Neural crest cell (in vitro differentiated cells): ENCODE measurements at regions not wholly inside any gene's neighbourhood (a gene's known extent, or its start where the extent isn't known, plus 50 kb on each side); places are given as distances from the start of the nearest gene placed in this dataset.

Experiments
- DNase-seq: peaks from one replicate; pipeline ENCODE4 v3.0.0; 2021; ENCODE audit warnings: low read depth, mixed read lengths, low spot score
- H3K27ac Mint-ChIP-seq: one replicate; pipeline ENCODE4 v1.8.0; 2021; ENCODE audit warnings: mild to moderate bottlenecking, mixed read lengths; ENCODE audit not compliant: unreplicated experiment
- H3K27me3 Mint-ChIP-seq: 2 replicates; pipeline ENCODE4 v1.8.0; 2021; ENCODE audit warnings: low read depth, mild to moderate bottlenecking, mixed read lengths
- H3K36me3 Mint-ChIP-seq: 2 replicates; pipeline ENCODE4 v1.8.0; 2021; ENCODE audit warnings: low read depth, mild to moderate bottlenecking, mixed read lengths
- H3K4me1 Mint-ChIP-seq: 2 replicates; pipeline ENCODE4 v1.8.0; 2021; ENCODE audit warnings: mixed read lengths
- H3K4me3 Mint-ChIP-seq: one replicate; pipeline ENCODE4 v1.8.0; 2021; ENCODE audit warnings: mild to moderate bottlenecking, mixed read lengths
- H3K9me3 Mint-ChIP-seq: 2 replicates; pipeline ENCODE4 v1.8.0; 2021; ENCODE audit warnings: mixed read lengths
- CTCF ChIP-seq: fragments of 200-600 bp; sonication (generic); conservative IDR thresholded peaks from 2 replicates; pipeline ENCODE4 v1.5.0; 2021; ENCODE audit warnings: antibody characterized with exemption, mild to moderate bottlenecking

GRCh38 chr6:78593898-78594667 is 273.3 kb upstream of the IRAK1BP1 start:
- no peak for DNase-seq
- H3K27me3 Mint-ChIP-seq, result no peaks in the 10 kb centered on the region
- H3K4me1 Mint-ChIP-seq, result no peaks in the 10 kb centered on the region
- no peaks in the 10 kb centered on the region for H3K9me3 Mint-ChIP-seq
- H3K36me3 Mint-ChIP-seq, result no peaks in the 10 kb centered on the region
- H3K4me3 Mint-ChIP-seq, result no peak overlapping the region
- no peak for TF ChIP-seq CTCF
- no peak overlapping the region for H3K27ac Mint-ChIP-seq

- no peak overlapping the region for H3K4me3 Mint-ChIP-seq
- H3K4me1 Mint-ChIP-seq, result no peaks in the 10 kb centered on the region
- TF ChIP-seq CTCF, result no peak
- H3K36me3 Mint-ChIP-seq, result no peaks in the 10 kb centered on the region
- H3K27ac Mint-ChIP-seq, result no peak overlapping the region
- H3K9me3 Mint-ChIP-seq, result no peaks in the 10 kb centered on the region
- DNase-seq, result no peak
- H3K27me3 Mint-ChIP-seq, result no peaks in the 10 kb centered on the region
These were observed 272.7 kb upstream of the IRAK1BP1 start for GRCh38 chr6:78594668-78595066.

GRCh38 chr6:78597966-78598365 is 269.4 kb upstream of the IRAK1BP1 start:
- H3K36me3 Mint-ChIP-seq, result no peaks in the 10 kb centered on the region
- TF ChIP-seq CTCF, result no peak
- H3K4me3 Mint-ChIP-seq, result no peak overlapping the region
- H3K9me3 Mint-ChIP-seq, result no peaks in the 10 kb centered on the region
- no peak for DNase-seq
- H3K4me1 Mint-ChIP-seq, result no peaks in the 10 kb centered on the region
- H3K27me3 Mint-ChIP-seq, result no peaks in the 10 kb centered on the region
- H3K27ac Mint-ChIP-seq, result no peak overlapping the region

GRCh38 chr6:78598966-78599365 is 268.4 kb upstream of the IRAK1BP1 start:
- H3K36me3 Mint-ChIP-seq, result no peaks in the 10 kb centered on the region
- no peak for DNase-seq
- no peaks in the 10 kb centered on the region for H3K27me3 Mint-ChIP-seq
- no peak for TF ChIP-seq CTCF
- no peaks in the 10 kb centered on the region for H3K4me1 Mint-ChIP-seq
- H3K27ac Mint-ChIP-seq, result no peak overlapping the region
- no peaks in the 10 kb centered on the region for H3K9me3 Mint-ChIP-seq
- no peak overlapping the region for H3K4me3 Mint-ChIP-seq

- Mint-ChIP-seq H3K4me3 (no peak overlapping the region), H3K27ac (no peak overlapping the region), H3K4me1 (no peaks in the 10 kb centered on the region), H3K36me3 (no peaks in the 10 kb centered on the region), H3K9me3 (no peaks in the 10 kb centered on the region), H3K27me3 (no peaks in the 10 kb centered on the region)
- no peak for DNase-seq
- TF ChIP-seq CTCF, result no peak
These were observed 267.8 kb upstream of the IRAK1BP1 start for GRCh38 chr6:78599526-78599925.
